Lower leg skin (tissue), 4 donors: ENCODE measurements at regions not wholly inside any gene's neighbourhood (a gene's known extent, or its start where the extent isn't known, plus 50 kb on each side); places are given as distances from the start of the nearest gene placed in this dataset.

Experiments used
- DNase-seq, 2 donors: peaks; one replicate each; pipeline ENCODE4 v3.0.0-alpha.2; 2019; ENCODE audit warnings: low spot score in 2 of 2
- H3K4me3 ChIP-seq: fragments of 200-600 bp; sonication (generic); 2 replicates; pipeline ENCODE4 v1.5.1; 2017; ENCODE audit warnings: mild to moderate bottlenecking, low read depth; ENCODE audit not compliant: poor library complexity, severe bottlenecking
- POLR2A ChIP-seq, 2 donors: fragments of 450-650 bp; IDR thresholded peaks; one replicate each; pipeline ENCODE4 v1.6.1; 2016 to 2017; ENCODE audit warnings: antibody characterized with exemption in 2 of 2, mild to moderate bottlenecking in 1 of 2, moderate library complexity in 1 of 2
- WGBS, 2 donors: methylation state at CpG; one replicate each; pipeline ENCODE4 v1.1.5; 2018; 5-methylcytosine and 5-hydroxymethylcytosine counted together
- intact Hi-C: fragments of 100-400 bp; cut with DNase I; formaldehyde crosslinking; loops from one replicate; pipeline ENCODE4 v1.15.0; 2023; ENCODE audit warnings: low total_unique reads
- TF ChIP-seq, protein P1 (sequence below), 3 donors: fragments of 450-650 bp; IDR thresholded peaks; one replicate each; pipeline ENCODE4 v1.5.1; 2016; ENCODE audit warnings: antibody characterized with exemption in 3 of 3, mild to moderate bottlenecking in 3 of 3, moderate library complexity in 2 of 3

DNA sequence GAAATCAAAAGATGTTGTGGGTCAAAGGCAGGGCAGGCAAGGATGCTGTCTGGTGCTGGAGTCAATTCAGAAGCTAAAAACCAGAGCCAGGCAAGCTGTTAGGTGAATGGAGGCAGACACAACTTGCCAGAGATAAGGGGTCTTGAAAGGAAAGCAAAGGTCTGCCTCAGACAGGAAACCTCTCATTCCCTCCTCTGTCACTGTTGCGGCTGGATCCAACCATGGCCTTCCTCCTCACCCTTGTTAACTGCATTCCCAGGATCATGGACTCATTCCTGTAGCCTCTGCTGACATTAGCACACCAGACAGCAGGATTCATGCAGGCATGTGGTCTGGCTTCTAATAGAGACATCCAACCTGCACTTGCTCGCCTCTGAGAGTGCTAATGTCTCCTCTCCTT is 186.7 kb upstream of the HS3ST3A1 start:
- no peak for TF ChIP-seq POLR2A (IDR thresholded peaks at IDR 0.05)
- TF ChIP-seq, protein P1, sequence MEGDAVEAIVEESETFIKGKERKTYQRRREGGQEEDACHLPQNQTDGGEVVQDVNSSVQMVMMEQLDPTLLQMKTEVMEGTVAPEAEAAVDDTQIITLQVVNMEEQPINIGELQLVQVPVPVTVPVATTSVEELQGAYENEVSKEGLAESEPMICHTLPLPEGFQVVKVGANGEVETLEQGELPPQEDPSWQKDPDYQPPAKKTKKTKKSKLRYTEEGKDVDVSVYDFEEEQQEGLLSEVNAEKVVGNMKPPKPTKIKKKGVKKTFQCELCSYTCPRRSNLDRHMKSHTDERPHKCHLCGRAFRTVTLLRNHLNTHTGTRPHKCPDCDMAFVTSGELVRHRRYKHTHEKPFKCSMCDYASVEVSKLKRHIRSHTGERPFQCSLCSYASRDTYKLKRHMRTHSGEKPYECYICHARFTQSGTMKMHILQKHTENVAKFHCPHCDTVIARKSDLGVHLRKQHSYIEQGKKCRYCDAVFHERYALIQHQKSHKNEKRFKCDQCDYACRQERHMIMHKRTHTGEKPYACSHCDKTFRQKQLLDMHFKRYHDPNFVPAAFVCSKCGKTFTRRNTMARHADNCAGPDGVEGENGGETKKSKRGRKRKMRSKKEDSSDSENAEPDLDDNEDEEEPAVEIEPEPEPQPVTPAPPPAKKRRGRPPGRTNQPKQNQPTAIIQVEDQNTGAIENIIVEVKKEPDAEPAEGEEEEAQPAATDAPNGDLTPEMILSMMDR (IDR thresholded peaks at IDR 0.05) = no peak
- 71 to 90% methylated on average over 2 of the region's 2 CpGs for WGBS, 2 donors
- intact Hi-C loops = no loop called here
- DNase-seq = no peak
- no peak overlapping the region for H3K4me3 ChIP-seq

GRCh38 chr17:13792314-13792713 is 190.6 kb upstream of the HS3ST3A1 start:
- H3K4me3 ChIP-seq = no peak overlapping the region
- TF ChIP-seq POLR2A (IDR thresholded peaks at IDR 0.05) = no peak
- TF ChIP-seq, protein P1 (IDR thresholded peaks at IDR 0.05) = no peak
- intact Hi-C loops = no loop called here
- 60 to 97% methylated on average over 2 of the region's 2 CpGs for WGBS, 2 donors
- no peak for DNase-seq

DNA sequence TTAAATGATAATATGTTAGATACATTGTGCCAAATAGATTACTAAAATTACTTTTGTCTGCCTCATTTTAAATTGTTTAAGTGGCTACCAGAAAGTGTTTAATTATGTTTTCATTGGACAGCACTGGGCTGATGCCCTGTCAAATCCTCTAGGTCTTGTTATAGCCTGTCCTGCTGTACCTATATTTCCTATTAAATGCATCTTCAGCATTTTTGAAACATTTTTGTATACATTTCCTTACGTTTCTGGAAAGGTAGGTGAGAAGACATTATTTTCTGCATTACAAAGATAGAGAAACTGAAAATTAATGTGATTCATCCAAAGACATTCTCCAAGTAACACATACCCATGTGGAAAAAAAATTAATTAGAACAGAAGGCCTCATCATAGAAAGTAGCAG is 192.2 kb upstream of the HS3ST3A1 start:
- intact Hi-C loops = no loop called here
- no peak for TF ChIP-seq POLR2A (IDR thresholded peaks at IDR 0.05)
- TF ChIP-seq, protein P1 (IDR thresholded peaks at IDR 0.05) = no peak
- DNase-seq = no peak
- H3K4me3 ChIP-seq = no peak overlapping the region
- WGBS, 2 donors = 68 to 77% methylated on average over 1 of the region's 1 CpG

DNA sequence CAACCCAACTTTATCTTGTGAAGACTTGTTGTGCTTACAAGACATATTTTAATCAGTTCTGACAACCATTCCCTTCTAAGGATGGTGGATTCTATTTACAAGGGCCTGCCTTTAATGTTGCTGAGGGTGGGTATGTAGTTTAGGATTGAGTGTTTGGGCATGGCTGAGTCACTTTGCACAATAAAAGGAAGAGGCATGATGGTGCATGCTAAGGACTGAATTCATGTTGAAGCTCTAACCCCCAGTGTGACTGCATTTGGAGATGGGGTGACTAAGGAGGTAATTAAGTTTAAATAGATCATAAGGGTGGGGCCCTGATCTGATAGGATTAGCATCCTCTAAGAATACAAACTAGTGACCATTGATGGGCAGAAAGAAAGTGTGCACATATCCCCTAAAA is 196.1 kb upstream of the HS3ST3A1 start:
- TF ChIP-seq, protein P1 (IDR thresholded peaks at IDR 0.05) = no peak
- TF ChIP-seq POLR2A (IDR thresholded peaks at IDR 0.05) = no peak

DNA sequence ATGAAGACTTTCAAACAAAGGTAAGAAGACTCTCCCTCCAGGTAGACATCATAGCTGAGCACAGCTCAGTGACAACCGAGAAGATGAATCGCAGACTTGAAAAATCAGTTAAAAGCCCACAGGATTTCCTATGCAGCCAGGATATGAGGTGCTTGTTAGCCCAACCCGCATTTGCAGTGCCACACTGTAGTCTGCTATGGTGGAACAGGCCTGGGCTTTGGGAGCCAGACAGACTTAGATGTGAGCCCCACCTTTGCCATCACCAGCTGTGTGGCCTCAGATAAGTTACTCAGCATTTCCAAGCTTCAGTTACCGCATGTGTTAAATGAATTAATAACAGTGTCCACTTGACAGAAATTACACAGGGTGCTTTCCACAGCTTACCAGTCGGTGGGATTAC is 204.4 kb upstream of the HS3ST3A1 start:
- no peak for DNase-seq
- H3K4me3 ChIP-seq = no peak overlapping the region
- TF ChIP-seq, protein P1 (IDR thresholded peaks at IDR 0.05) = no peak
- TF ChIP-seq POLR2A (IDR thresholded peaks at IDR 0.05) = no peak
- 66 to 69% methylated on average over 5 of the region's 5 CpGs for WGBS, 2 donors
- intact Hi-C loops = no loop called here

More for the DNA sequence above, 196.1 kb upstream of the HS3ST3A1 start:
- intact Hi-C loops = no loop called here
- no peak for DNase-seq
- no peak overlapping the region for H3K4me3 ChIP-seq

- no peak for DNase-seq
- TF ChIP-seq, protein P1 (IDR thresholded peaks at IDR 0.05) = no peak
- no peak for TF ChIP-seq POLR2A (IDR thresholded peaks at IDR 0.05)
- 93 to 100% methylated on average over 3 of the region's 3 CpGs for WGBS, 2 donors
- no peak overlapping the region for H3K4me3 ChIP-seq
- intact Hi-C loops = no loop called here
These were observed 205.4 kb upstream of the HS3ST3A1 start for GRCh38 chr17:13807103-13807502.
